HPDE6-E6E7 (cell line): ENCODE measurements at regions not wholly inside any gene's neighbourhood (a gene's known extent, or its start where the extent isn't known, plus 50 kb on each side); places are given as distances from the start of the nearest gene placed in this dataset.

ENCODE experiments used
- DNase-seq: peaks from one replicate; pipeline ENCODE4 v3.0.0; 2011; ENCODE audit warnings: missing footprints; ENCODE audit errors: extremely low spot score

DNA sequence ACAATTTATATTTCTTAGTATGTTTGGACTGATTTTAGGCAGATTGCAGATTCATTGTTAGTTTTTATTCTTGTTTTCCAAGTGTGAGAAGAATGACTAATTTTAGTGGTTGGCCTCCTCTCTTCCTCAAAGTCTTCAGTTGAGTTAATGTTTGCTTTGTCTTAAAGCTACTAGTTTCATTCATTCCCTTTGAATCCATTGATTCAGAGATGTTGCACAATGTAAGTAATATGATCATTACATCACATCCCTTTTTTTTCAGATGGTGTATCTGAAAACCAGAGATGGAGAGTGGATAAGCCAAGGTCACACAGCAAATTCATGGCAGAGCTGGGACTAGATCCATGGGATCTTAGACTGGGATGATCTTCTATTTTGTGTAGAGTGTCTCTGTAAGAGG is 577.5 kb downstream of the BCL11B start:
- no peak for DNase-seq

DNA sequence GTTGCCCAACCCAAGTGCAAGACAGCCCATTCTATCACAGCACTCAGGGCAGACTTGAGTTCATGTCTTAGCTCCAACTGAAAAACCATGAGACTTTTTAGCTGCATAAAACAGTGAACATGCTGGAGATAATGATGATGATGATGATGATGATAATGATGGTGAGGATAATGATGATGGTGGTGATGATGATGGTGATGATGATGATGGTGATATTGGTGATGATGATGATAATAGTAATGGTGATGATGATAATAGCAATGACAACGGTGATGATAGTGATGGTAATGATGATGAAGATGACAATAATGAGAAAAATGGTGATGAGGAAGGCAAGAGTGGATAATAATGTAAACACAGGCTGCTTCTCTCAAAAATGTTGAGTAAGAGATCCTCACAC is 576.2 kb downstream of the BCL11B start:
- no peak for DNase-seq

DNA sequence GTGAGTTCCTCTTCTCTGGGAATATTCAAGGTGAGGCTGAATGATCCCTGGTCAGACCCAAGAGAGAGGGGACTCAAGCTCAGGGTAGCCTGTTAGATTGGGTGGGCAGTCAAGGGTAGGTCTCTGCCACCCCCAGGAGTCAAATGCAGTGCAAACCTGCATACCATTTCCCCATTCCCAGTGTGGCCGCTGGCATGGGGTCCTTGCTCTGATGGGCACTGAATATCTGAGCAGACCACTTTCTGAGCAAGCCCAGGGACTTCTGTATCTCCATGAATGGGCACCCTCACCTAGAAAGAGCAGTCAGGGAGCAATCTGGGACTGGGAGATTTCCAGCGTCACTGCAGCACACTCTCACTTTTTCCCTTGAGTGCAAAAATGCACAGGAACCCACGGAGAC is 573.7 kb downstream of the BCL11B start:
- DNase-seq, result no peak

DNA sequence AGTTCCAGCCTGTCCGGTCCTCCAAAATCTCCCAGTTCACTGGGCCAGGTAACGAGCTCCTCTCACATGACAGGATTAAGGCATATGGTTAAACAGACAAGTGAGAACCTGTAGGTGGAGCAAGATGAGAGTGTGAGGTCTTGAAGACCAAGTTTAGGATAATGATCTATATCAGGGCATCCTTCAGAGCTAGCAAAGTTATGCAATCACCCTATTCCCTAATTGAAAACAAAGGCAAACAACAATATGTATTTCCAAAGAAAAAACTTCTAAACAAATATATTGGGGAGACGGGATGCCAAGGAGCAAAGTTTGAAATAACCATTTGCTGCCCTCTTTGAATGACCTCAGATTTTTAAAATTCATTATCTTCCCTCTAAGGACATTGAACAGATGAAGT is 571.2 kb downstream of the BCL11B start:
- DNase-seq, result no peak

DNA sequence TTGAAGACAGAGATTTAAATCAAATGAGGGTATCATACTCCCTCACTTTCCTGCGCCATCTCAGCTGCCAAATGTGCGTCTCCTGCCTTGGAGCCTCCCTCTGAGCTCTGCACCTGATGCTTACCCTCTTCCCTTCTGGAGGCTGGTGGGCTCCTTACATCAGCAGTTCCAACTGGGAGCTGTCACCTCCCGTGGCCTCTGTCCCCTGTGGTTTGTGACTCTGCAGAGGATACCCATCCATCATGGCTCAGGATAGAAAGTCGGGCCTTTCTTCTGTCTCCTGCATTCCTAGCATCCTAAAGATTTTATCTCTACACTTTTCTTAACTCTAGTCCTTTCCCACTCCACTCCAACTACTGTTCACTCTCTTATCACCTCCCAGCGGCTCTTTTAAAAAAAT is 570.6 kb downstream of the BCL11B start:
- DNase-seq, result no peak

DNA sequence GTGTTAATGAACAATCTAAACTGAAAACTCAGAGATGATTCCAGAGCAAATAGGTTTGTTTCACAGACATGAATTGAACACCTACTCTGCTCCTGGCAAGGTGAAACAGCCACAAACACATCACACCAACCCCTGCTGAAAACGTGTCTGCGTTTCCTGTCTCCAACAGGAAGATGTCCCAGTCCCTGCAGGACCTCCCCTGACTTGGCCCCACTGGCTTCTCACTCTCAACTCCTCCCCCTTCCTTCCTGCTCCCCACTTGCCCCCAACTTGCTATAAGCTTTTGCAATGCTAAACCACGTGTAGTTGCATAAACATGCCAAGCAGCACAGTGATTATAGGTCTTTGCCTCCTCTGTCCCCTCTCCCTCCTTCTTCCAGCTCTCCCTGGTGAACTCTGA is 567.6 kb downstream of the BCL11B start:
- no peak for DNase-seq

DNA sequence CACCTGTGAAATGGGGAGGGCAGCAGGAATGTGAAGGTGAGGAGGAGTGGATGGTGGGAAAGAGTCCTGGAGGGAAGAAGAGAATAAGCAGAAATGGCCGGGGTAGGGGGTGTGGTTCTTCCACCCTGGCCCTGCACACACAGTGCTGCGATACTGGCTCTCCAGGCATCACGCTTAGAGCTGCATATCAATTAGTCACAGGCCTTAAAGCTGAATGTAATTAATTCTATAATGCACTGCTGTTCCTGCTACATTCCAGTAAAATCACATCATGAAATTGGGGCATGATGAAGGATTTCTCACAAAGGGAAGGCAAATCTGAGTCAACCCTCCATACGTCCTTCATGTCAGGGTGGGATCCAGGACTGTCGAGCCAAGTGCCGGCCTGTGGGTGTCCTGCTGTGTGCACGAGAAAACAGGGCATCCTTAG is 566.1 kb downstream of the BCL11B start:
- no peak for DNase-seq

DNA sequence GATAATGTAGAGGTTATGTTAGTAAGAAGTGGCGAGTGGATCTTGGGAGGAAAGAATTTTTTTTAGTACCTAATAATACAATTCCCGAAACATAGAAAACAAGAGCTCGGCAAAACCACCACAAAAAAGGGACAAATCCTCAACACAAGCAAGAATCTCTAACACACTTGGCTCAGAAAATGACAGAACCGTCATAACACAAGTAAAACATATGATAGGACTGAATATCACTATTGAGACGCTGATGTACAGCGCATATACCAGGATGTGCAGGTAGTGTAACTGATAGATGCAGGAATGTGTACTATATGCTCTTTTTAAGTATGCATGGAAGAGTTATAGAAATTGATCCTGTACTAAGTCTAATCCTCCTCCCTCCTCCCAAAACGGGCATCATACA is 564.5 kb downstream of the BCL11B start:
- DNase-seq, result no peak

DNA sequence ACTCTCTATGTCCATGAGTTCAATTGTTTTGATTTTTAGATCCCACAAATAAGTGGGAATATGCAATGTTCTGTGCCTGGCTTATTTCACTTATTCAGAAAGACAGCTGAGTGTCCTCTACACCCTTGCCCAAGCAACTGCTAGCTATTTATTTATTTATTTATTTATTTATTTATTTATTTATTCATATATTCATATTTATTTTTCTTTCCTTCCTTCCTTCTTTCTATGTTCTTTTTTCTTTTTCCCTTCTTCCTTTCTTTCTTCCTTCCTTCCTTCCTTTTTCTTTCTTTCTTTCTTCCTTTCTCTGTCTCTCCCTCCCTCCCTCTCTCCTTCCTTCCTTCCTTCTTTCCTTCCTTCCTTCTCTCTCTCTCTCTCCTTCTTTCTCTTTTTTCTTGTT is 563.4 kb downstream of the BCL11B start:
- no peak for DNase-seq

DNA sequence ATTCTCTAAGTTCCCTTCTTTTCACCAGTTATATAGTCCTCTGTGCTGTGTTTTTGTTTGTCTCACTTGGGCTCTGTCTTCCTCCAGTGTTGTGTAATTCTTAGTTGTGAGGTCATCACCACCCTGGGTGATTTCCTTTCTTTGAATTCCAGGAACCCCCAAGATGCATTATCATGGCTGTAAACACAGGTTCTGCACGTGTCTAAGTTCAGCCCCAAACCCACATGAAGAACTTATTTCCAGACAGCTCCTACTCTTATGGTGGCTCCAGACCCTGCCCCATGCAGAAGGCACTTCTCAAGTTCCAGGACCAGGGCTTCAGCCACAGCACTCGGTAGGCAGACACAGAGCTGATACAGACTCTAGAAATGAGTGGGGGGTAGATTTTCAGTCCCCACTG is 560.5 kb downstream of the BCL11B start:
- no peak for DNase-seq

DNA sequence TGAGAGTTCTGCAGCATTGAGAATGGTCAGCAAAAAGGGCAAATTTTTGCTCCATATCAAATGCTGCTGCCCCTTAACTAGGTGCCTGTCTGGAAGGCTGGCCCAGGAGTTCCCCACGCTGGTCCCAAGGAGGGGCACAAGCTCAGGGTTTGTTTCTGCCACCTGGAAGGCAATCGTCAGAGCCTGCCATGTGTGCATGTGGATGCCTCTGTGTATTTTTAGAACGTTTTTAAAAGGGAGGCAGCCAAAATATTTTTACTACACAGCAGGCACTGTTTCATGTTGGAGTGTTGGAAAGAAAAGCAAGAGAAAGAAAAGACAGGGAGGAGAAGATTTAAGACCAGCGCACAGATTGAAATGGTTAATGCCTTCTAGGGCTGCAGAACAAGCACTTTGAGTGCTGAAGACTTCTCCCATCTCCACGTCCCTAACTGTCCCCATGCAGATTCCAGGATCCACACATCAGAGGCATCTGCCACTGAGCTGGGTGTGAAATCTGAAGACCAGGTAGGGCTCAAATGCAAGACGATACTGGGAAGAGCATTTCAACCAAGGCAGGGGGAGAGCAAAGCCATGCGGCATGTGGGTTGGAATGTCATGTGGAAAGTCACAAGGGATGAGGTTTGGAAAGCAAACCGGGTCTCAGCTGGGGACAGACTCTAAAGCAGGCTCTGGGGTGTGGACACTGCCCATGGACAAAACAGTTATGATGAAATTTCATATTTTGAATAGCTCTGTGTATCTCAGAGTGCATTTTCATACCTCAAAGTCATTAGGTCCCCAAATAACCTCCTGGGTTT is 557.2 kb downstream of the BCL11B start:
- DNase-seq, result no peak

DNA sequence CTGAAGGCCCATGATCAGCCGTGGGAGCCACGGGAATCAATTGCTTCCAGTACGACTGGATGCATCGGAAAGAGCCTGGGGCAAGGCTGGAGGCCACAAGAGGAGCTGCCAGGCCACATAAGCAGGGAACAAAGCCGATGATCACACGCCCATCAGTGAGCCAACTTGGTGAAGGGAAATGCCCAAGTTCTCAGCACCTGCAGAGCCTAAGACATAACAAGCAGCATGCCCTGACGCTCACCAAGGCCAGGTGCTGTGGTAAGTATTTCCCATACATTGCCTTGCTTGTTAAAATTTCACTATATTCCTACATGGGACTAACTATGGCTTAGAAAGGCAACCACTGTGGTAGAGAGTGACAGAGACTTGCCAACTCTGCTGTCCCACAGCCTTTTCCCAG is 555.9 kb downstream of the BCL11B start:
- DNase-seq, result no peak

DNA sequence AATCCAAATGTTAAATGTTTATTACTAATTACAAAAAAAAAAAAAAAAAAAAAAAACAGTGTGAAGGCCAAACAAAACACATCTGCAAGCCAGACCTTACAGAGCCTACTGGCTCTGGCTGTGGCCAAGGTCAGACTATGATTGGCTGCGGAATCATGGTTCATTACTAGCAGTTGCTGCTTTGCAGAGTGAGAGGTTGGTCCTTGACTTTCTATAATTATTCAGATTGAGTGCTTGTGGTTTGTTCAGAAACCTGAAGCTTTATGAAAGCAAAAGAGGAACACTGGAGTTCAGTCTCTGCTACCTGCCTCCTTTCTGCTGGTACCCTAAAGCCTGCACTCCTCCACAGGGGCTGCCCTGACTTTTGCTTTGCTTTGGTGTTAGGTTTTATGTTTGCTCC is 550.9 kb downstream of the BCL11B start:
- DNase-seq, result no peak

DNA sequence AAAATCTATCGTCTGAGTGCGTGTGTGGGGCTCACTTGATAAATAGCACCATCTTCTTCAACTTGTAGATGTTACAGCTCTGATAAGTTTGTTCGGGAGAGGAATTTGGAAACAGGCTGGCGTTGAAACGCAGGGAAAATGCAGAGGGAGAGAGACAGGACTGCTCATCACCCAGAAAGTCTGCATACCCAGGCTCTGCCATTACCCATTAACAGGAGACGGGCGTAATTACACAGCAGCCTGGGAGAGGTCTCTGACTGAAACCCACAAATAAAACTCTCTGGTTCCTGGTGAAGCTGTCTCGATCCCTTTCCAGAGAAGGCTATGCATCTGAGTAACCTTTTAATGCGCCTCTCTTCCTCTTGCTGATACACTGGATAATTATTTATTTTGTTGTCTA is 547.3 kb downstream of the BCL11B start:
- no peak for DNase-seq

DNA sequence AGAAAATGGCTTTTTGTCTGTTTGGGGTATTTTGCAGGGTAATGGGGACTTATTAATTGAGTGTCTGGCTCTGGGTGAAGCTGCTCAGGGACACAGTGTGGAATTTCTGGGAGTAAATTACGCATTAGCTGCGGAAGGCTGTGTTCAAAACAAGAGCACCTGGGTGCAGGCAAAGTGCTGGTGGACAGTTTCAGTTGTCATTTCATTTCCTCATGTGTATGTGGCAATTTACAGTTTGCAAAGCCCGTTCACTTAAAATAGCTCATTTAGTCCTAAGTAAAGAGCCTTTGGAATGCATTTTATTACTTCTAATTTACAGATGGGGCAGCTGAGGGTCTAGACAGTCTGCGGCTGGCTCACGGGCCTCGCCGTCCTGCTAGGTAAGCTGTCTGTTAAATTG is 546.8 kb downstream of the BCL11B start:
- no peak for DNase-seq

DNA sequence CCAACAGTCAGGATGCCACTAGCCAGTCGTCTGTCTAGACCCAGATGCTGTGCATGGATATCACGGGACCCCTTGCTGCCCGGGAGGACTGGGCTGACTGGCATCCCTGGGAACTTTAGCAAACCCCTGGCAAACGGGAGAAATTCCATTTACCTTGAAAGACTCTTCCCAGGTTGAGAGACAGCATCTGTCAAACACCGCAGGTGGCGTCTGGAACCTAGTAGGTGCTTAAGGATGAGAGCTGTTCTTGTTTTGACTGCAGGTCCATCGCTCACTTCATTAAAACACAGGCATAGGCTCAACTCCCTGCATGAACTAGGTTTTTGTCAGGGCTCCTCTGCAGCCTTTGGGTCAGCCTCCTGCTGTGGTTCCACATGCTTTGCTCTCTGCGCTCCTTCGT is 546.3 kb downstream of the BCL11B start:
- DNase-seq, result no peak

DNA sequence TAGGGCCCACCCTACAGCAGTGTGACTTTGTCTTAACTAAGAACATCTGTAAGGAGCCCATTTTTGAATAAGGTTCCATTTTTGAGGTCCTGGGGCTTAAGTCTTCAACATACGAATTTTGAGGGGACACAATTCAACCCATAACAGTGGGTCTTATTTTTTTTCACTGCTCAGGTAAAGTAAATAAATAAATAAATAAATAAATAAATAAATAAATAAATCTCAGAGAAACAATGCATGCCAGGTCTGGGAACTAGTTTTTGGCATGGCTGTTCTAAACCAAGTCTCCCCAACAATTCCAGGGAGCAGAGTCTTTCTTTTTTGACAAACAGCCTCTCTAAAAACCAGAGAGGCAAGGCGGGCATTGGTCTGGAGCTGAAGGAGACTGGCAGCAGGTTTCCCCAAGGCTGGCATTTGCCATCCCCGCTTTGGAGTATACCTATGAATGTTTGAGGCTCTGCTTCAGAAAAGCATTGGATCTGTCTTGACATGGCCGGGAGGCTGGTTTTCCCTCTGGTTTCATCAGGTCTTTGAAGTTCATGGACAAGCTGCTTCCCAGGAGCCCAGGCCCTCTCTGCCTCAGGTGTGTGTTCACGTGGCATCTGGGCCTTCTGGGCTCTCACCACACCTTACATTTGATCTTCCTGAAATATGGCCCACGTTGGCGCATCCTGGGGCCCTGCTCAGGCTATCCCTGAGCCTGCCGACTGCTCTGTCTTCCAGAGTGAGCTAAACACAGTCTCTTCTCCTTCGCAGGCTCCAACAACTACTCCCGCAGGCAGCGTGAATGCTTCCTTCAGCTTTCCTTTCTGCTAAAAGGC is 545.2 kb downstream of the BCL11B start:
- no peak for DNase-seq

DNA sequence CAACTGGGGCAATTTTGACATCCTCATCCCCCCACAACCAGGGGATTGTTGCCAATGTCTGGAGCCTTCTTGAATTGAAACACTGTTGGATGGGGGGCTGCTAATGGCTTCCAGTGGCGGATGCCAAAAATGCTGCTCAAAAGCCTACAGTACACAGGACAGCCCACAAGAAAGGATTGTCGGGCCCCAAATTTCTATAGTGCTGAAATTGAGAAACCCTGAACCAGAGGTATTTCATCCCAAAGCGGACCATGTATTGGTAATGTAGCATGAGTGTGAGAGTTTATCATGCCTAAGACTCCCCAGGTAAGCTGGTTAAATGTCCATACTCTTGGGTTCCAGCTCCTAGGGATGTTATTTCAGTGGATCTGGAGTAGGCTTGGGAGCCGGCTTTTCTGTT is 544.0 kb downstream of the BCL11B start:
- DNase-seq, result no peak

DNA sequence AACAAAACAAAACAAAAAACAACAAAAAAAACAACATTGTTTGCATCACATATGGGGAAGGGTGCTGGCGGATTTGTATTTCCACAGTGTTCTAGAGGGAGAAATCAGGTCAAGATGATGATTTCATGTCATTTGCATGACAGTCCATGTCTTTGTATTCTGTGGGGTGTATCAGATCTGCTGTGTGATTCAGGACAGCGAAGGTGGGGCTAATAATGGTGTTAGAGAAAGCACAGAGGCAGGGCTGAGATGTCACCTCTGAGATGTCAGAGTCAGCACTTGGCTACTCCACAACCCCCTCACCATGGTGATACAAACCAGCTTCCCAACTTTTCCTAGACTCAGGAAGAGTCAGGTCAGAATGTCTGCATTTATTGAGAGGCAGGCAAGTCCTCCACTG is 543.2 kb downstream of the BCL11B start:
- DNase-seq, result no peak

DNA sequence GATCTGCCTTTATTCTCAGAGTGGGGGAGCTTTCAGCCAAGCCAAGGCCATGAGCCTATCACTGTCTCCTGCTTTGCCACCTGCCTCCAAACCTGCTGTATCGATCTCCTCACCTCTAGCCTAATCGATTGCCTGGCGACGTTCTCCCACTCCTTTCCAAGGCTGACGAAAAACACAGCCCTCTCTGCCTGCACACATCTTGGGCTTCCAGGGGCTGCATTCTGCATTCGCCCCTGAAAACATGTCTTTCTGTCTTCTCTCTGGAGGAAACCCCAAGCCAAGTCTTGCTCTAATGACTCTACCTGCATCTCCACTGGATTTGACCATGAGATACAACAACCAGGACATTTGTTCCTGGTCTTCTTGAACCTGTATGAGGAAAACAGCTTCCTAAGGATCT is 540.7 kb downstream of the BCL11B start:
- no peak for DNase-seq

DNA sequence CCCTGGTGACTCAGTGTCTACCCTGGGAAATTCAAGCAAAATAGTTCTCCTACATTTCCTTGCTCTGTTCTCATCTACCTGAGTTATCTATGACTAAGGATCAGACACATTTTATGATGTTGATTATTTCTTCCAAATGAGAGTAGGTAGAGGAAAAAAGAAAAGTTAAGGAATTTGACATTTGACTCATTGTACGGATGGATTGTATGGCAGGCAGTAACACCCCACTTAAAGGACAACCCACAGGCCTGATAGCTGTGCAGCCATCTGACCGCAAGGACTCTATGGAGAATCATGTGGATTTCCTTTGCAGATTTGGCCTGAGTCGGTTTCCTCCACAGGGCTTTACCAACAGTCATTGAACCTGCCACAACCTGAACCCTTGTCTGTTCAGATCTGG is 540.3 kb downstream of the BCL11B start:
- no peak for DNase-seq

DNA sequence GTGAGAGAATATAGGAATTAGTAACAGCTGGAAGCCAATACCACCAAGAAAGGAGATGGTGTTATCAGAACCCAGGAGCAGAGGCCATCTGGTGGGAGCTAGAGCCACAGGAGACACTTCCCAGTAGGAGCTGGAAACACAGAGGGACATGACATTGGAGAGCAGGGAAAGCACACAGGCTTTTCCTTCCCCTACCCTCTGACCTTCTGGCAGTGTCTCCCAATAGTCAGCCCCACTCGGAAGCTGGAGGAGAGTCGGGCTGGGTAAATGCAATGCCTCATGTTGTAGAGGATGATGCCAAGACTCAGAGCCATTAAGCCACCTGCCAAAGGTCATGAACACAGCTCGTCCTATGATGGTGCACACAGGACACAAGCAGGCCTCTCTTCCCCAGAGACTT is 538.5 kb downstream of the BCL11B start:
- DNase-seq, result no peak

DNA sequence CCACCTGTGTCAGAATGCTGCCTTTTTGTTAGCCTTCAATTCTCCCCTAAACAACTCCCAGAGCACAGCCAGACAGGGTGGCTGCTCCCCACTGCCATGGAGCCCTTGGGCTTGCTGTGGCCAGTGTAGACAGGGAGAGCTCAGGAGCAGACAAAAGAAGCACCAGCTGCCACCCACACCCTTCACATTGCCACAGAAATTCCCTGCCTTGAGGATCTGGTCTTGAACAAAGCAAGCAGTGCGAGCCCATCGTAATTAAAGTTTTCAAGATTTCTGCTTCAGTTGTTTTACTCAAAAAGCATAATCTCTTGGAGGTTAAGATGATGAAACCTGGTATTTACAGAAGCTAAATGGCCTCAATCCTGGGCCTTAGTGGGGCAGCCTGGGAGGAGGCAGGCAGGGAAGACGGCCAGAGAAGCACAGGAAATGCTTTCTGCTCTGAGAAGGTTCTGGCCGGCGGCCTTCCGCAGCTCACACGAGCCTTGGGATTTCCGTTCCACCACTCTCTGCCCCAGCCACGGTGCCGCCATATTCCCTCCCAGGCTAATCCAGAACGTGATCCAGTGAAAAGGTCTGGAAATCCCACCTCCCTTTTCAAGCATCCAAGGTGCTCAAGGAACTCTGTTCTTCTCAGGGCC is 535.2 kb downstream of the BCL11B start:
- no peak for DNase-seq
